ENCODE measurements at regions not wholly inside any gene's neighbourhood (a gene's known extent, or its start where the extent isn't known, plus 50 kb on each side); places are given as distances from the start of the nearest gene placed in this dataset.

GRCh38 chr2:18503376-18504228, 56.9 kb downstream of the RDH14 start:
- DNase-seq: no peak

DNA sequence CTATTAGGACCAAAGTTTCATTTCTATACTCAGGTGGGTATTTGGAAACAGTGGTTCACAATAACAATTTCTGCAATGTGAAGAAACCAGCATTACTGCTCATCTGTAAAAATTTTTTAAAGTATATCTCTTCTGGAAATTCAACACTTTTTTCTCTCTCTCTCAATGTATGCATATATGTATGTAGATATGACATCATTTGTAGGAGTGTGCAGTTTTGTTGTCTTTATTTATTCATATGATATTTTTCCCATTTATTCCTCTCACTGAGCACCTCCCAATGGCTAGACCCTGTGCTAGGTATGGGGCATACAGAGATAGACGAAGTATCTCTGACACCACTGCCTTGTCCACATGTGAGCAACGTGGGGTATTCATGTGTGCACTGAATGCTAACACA, 58.3 kb downstream of the RDH14 start:
- no peak for DNase-seq

DNA sequence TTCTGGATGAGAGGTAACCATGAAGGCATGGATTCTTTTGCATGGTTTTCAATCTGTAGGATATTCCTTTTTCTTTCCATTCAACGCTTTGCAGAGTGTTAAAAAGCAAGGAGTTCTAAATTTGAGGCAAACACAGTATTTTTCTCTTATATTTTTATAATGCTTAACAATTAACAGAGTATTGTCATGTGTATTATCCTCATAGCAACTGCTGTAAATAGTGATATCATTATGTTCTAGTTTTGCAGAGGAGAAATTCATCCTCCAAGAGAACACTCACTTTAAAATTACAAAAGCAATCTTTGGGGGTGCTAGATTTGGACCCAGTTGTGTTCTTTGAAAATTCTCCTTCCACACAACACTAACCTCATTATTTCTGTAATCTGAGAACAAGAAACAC, 58.7 kb downstream of the RDH14 start:
- DNase-seq: no peak

DNA sequence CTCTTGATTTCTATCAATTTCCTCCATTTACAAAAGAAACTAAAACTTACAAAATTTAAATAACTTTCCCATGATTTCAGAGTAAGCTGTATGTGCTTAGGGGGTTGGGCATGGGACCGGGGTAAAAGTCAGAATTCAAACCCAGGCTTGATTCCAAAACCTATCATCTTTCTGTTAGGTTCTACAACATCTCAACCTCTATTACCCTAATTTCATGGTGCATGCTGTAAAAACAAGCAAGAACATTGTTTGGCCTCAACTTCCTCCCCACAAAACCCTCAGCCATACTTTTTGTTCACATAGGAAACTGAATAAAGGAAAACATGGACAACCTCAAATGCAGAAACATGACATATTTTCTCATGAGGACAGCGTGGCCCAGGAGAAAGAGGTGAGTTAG, 59.3 kb downstream of the RDH14 start:
- no peak for DNase-seq

GRCh38 chr2:18500333-18500732, 60.1 kb downstream of the RDH14 start:
- DNase-seq: no peak

- no peak for DNase-seq
Measured at GRCh38 chr2:18498531-18498930, 61.9 kb downstream of the RDH14 start.

- no peak for DNase-seq
Measured at GRCh38 chr2:18496516-18496915, 63.9 kb downstream of the RDH14 start.

DNA sequence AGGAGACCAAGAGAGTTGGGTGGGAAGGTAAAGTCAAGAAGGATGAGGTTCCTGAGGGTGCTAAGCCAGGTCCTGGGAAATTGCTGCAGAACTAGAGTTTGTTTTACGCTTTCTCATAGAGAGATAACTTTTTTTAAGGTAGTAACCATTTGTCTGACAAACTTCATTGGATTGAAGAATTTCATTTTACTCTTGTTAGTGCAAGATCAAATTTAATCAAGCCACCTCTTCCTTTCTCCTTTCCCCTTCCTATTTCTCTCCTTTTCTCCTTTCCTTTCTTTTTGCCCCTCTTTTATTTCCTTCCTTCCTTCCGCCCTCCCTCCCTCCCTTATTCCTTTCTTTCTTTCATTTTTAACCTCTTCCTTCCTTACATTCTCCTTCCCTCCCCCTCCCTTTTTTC, 65.4 kb downstream of the RDH14 start:
- no peak for DNase-seq

GRCh38 chr2:18492721-18493120, 67.7 kb downstream of the RDH14 start:
- no peak for DNase-seq

DNA sequence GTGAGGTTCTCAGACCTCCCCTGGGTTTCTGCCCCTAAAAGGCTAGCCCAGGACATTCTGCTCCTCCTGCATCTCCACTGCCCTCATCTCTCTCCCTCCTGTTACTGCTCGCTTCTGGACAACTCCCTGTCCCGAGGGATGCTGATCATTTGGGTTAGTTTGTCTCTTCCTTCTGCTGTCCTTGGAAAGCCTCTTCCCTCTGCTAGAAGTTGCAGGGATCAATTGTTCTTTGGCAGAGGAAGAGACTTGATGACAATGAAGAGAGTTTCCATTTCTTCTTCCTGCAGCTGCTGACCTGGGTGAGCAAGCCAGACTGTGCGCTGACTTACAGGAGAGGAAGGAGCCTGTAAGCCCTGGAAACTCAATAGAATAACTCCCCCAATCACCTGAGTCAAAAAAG, 68.9 kb downstream of the RDH14 start:
- no peak for DNase-seq

DNA sequence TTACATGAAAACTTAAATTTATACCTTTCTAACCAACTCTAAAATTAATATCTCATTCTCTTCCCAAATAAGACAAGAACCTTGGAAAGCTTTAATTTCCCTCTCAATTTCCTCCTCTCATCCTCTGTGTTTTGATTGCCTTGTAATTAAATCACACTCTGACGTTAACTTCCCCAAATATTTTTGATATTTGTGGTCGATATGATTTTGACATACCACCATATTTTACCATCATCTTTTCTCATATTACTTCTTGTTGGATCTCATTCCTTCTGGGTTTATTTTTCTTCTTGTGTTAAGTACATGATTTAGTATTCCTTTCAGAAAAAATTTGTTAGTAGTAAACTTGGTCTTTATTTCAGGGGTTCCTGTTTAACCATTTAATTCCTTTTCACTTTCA, 69.6 kb downstream of the RDH14 start:
- DNase-seq: no peak

DNA sequence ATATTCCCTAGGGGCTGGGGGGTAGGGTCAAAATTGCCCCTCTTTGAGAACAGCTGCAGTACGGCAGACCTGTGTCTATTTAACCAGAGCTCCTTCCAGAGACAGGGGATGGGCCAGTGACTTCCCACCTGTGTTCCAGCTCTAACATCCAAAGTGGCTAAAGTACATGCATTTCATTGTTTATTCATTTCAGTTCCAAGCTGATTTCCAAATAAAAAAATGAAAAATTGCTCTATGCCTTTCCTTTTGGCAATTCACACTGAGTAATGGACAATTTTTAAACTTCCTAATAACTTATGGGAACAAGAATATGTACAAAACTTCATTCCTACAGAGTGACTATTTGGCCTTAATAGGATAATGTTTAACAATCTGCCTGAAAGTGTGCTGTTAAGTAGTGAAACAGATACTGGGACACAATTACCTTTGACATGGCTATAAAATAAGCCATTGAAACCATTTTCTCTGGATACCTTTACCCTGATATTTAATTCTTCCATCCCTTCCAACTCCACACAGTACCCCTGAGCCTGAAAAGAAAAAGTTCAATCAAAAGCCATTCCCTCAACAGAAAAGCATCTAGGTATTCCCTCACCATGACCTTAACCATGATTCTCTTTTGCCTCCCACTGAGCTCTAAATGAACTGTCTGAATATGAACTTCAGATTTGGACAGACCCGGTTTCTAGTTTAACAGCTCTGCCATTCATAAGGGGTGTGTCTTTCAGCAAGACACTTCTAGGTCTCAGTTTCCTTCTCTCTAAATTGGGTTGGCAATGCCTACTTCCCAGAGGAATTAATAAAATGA, 73.1 kb downstream of the RDH14 start:
- DNase-seq: no peak

- DNase-seq: no peak
Measured at GRCh38 chr2:18484625-18485024, 75.8 kb downstream of the RDH14 start.

DNA sequence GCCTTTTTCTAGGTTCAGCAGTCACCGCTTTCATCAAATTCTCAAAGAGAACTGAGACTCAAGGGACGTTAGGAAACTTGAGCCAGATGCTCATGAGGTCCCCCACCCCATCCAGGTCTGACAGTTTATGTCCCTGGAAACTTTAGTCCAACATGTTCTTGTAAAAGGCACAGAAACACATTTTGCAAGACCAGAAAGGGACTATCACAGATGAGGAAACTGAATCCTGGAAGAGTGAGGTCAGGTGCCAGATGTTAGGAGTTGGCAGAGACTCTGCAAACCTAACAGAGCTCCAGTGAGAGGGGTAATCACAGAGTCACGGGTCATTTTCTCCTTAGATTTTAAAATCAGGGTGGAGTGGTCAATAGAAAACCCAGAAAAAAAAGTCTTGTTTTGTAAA, 76.6 kb downstream of the RDH14 start:
- no peak for DNase-seq

GRCh38 chr2:18482666-18483065, 77.8 kb downstream of the RDH14 start:
- no peak for DNase-seq

DNA sequence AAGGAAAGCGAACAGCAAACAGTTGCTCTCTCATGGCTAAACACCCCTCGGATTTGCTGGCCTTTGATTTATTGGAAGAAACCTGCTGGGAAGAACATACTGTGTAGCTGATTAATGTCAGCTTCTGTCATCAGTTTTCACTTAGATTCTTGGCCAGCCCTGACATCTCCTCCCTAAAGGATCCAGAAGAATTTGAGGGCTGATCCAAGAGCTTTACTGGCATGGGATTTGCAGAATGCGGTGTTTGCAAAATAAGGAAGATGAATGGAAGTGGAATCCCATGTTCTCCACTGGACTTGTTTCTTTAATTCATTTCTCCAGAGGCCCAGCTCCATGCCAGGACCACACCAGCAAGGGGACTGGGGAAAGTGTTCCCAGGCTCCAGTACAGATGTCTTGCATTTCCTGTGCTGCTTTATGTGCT, 80.5 kb downstream of the RDH14 start:
- DNase-seq: no peak

GRCh38 chr2:18477293-18477692, 83.2 kb downstream of the RDH14 start:
- DNase-seq: no peak

GRCh38 chr2:18476484-18476883, 84.0 kb downstream of the RDH14 start:
- no peak for DNase-seq

- no peak for DNase-seq
Measured at GRCh38 chr2:18475884-18476283, 84.6 kb downstream of the RDH14 start.

DNA sequence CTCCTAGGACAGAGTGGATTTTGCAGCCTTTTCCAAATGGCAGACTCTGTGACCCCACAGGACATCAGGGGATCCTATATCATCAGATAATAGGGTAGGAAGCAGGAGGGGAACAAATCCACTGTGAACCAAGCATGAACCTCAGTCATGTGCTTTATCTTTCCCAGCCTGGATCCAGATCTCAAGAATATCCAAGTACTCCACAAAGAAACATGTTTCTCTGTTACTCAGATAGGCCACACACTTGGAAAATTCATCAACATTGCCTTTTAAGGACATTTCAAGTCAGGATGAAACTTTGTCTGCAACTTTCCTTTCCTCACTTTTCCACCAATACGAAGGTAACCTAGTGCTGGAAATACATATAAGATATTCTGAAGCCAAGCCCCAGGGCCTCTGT, 85.8 kb downstream of the RDH14 start:
- no peak for DNase-seq

DNA sequence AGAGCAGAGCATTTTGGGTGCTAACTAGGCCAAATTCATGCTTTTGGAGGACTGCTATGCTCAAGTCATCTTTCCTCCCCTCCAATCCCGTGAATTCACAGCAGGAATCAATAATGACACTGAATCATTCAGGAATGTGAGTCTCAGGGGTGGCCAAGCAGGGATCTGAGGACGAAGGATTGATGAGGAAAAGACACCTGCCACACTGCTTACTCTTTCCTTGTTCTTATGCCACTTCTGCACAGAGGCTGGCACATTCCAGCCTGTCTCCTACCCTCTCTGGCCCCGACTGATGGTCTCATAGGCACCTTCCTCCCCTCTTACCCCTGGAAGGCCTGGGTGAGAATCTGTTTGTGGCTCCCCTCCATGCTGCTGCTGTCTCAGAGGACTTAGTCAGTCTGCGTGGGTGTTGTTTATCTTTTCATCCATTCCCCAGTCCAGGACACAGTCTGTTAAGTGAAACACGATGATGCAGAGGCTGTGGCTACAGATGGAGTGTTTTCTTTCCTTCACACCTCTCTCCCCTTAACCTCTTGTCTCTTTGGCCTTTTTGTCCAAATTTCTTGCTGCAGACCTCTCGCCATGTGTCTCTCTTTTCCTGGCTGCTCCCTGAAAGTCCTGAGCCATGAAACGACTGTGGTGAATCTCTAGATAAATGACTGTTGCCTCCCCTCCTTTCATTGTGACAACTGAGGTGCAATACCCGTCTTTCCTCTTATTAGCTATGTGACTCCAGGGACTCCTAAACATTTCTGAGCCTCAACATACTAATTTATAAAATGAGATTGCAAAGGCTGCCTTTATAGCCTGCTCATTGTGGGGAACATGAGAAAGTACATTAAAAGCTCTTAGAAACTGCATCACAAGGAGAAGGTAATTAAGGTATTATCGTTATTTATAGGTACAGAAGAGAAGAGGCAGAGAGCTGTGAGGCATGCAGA, 86.9 kb downstream of the RDH14 start:
- no peak for DNase-seq

- DNase-seq: no peak
Measured at GRCh38 chr2:18467749-18468360, 92.6 kb downstream of the RDH14 start.

- DNase-seq: no peak
Measured at GRCh38 chr2:18465979-18466378, 94.5 kb downstream of the RDH14 start.
